Stimulated activated CD4-positive, alpha-beta T cell treated with anti-CD3 and anti-CD28 coated beads, Interleukin-2, amount 100 ng/mL, for 48 hours (primary cell): ENCODE measurements at regions not wholly inside any gene's neighbourhood (a gene's known extent, or its start where the extent isn't known, plus 50 kb on each side); places are given as distances from the start of the nearest gene placed in this dataset.

Source experiments
- DNase-seq, 2 donors: peaks; one replicate each; pipeline ENCODE4 v3.0.0-alpha.2; 2020

- DNase-seq: no peak
These were observed 273.6 kb upstream of the PWP1 start for GRCh38 chr12:107411792-107412535.

DNA sequence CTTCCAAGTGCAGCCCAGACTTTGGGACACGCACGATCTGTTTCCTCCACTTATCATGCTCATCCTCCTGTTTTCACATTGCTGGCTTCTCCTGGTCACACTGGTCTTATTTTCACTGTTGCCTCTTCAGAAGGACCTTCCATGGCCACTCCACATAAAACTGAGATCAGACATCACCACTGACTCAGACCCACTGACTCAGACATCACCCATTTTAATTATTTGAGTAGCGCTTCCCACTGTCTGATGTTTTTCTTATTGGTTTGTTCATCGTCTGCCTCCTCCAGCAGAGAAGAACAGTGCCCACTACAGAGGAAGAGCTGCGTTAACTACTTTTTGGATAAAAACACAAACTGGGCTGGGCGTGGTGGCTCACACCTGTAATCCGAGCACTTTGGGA is 270.5 kb upstream of the PWP1 start:
- DNase-seq: no peak

- no peak for DNase-seq
These were observed 269.8 kb upstream of the PWP1 start for GRCh38 chr12:107415834-107416233.

DNA sequence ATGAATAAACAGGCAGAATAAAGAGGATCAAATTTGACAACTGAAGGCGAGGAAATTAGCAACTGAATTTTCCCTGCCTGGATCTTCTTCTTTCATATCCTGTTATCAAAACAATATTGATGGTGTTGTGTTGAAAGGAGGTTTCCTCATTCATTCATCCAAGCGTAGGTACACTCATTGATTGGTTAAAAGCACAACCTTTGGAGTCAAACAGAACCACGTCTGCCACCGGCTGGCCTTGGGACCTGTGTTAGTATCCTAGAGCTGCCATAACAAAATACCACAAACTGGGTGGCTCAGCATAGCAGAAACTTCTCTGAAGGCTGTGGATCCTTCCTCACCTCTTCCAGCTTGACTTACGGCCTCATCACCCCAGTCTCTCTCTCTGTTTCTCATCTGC is 268.6 kb upstream of the PWP1 start:
- no peak for DNase-seq

DNA sequence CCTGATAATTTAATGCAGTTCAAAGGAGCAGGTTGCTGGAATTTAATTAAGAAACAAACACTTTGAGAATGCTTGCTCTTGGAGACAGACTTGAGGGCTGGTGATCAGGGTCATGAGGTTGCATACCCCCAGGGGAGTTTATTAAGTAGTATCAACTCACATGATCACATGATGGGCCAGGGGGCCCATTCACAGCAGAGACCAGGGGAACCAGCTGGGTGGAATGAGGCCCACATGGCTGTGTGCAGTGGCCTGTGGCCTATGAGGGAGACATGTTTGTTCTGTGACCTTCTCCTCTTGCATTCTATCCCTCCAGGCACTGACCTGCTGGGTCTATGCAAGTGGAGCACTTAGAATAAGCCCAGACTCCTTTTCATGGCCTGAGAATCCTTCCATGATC is 266.6 kb upstream of the PWP1 start:
- no peak for DNase-seq

- DNase-seq: no peak
These were observed 262.1 kb upstream of the PWP1 start for GRCh38 chr12:107423531-107423930.

GRCh38 chr12:107429006-107429705 is 256.4 kb upstream of the PWP1 start:
- no peak for DNase-seq

DNA sequence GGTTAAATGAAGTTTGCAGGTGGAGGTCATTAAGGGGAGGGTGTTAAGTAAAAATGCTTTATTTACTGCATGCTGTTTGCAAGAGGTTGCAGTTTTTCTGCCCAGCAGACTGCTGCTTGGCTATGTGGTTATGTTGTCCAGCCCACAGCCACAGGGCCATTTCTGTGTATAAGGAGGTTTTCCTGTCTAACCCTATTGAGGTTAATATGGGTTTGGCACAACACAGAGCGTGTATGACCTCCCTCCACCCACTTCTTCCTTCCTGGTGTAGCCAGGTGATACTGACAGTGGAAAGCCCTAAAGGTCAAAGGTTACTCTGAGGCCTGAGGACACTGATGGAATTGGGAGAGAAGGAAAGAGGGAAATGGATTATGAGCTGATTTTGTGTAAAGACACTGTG is 253.7 kb upstream of the PWP1 start:
- no peak for DNase-seq

GRCh38 chr12:107435072-107435471 is 250.5 kb upstream of the PWP1 start:
- DNase-seq: no peak

DNA sequence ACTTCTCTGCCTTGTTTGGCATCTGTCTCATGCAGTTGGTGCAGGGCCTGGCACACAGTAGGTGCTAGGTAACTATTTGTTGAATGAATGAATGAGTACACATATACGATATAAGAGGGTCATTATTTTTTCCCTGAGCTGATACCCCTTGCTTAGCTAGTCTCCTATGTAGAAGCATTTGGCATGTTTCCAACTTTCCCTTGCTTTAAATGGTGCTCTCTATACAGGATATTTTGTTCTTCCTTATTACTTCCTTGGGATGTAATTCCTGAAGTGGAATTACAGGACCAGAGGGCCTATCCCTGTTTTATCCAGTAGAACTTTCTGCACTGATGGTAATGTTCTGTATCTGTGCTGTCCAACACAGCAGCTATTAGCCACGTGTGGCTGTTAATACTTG is 250.1 kb upstream of the PWP1 start:
- no peak for DNase-seq

- DNase-seq: no peak
These were observed 249.2 kb upstream of the PWP1 start for GRCh38 chr12:107436376-107436775.

GRCh38 chr12:107436836-107437235 is 248.8 kb upstream of the PWP1 start:
- no peak for DNase-seq

DNA sequence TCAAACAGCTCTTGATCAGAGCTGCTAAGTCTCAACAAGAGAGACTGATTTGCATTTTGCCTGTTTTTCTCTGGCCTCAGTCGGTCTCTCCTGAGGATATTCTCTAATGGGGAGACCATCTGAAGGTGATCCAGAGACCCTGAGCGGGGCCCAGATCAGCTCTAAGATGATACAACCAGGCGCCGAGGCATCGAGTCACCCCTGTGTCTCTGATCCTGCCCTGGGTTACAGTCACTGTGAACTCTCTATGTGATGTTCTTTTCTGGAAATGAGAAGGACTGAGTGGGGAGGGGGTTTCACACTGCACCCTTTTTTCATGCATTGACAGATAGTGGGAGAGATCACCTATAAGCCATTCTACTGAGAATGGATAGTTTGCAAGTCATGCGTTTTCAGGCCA is 247.6 kb upstream of the PWP1 start:
- DNase-seq: no peak

DNA sequence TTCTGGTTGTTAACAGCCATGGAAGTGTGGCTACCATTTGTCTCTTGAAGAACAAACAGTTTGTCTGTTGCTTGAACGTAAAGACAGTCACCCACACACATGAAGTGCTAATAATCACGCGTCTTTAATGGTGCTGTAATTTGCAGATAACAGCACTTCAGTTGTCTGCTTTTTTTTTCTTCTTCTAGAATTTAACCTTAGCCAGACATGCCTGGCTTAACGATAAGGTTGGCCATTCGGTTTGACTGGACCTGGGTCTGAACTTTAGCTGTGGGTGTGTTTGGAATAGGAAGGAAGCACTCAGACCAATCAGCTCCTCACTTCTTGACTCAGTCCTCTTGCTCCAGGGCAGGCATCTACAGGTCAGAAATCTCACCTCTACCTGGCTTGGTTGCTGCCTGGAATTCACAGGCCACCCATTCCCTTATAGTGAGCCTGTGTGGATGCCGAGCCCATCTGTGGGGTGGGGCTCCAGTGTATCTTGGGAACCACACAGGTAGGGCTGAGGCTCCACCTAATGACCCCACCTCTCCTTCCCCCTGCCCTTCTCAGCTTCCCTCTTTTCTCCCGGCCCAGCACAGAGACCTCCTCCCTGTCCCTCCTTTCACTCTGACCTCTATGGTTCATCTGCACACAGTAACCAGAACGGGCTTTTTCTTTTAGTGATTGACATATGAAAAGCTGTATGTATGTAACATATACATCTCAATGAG is 246.4 kb upstream of the PWP1 start:
- no peak for DNase-seq

DNA sequence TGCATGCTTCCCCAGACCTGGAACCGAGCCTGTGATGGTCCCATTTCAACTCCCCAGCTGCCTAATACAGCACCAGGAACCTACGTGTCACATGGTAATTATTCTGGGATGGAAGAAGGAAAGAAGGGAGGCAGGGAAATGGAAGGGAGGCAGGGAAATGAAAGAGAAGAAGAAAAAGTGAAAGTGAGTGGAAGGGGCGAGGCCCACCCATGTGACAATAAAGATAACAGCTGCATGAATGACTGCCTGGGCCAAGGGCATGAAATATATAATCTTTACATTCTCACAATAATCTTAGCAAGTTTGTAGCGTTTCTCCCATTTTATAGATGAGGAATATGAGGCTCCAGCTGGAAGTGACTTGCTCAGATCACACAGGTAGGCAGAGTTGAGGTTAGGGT is 245.0 kb upstream of the PWP1 start:
- no peak for DNase-seq

DNA sequence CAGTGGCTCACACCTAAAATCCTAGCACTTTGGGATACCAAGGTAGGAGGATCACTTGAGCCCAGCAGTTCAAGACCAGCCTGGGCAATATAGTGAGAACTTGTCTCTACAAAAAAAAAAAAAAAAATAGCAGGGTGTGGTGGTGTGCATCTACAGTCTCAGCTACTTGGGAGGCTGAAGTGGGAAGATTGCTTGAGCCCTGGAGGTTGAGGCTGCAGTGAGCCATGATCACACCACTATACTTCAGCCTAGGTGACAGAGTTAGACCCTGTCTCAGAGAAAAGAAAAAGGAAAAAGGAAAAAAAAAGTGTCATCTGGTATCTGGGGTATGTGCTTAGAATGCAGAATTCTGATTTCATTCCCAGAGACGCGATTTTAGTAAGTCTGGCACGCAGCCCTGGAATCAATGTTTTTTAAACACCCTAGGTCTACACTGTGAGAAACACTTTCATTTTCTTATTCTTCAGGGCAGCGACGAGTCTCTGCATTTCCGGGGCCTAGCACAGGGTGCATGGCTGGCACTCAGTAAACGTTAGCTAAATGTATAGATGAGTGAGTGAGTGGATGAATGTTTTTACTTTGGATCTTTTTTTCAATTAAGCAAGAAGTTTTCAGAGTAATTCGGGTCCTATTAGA is 243.8 kb upstream of the PWP1 start:
- DNase-seq: no peak

DNA sequence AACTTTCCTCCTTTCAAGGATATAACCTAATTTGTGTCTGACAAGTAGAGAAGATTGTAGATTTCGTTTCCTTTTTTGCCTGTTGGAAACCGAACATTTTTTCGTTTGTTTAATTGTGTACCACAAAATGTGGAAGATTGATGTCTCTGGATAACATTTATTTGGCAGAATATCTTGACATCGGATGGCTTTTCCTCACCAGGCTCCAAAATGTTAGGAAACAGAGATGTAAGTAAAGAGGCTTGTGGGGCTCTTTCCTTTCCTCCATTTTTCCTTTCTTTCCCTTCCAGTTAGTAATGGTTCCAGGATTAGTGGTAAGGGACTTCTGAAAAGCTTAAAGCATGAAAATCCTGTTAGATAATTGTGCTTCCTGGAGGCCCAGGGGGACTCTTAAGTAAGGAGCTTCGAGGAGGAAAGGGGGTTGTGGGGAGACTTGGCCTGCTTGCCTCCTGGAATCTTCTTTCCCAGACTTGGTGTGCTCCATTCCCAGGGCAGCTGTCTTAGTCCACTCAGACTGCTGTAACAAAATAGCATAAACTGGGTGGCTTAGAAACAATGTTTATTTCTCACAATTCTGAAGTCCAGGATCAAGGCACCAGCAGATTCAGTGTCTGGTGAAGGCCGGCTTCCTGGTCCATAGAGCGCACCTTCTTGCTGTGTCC is 243.1 kb upstream of the PWP1 start:
- no peak for DNase-seq

- DNase-seq: no peak
These were observed 242.1 kb upstream of the PWP1 start for GRCh38 chr12:107443320-107444090.

GRCh38 chr12:107444771-107445170 is 240.8 kb upstream of the PWP1 start:
- no peak for DNase-seq

DNA sequence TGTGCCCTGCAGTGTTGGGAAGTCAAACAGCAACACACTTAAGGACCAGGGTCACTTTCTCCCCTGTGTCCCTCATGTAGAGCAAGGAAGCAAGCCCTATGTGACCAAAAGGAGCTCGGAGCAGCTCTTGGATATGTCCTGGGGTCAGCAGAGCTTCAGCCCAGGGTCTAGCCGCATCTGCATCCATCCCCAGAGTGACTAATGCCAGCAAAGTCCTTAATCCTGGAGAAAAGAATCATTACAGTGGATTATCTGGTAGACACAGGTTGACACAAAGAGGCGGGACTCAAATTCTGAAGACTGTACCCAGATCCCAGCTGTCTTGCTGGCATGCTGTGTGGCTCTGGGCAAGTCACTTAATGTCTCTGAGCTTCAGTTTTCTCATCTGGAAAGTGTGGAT is 239.1 kb upstream of the PWP1 start:
- DNase-seq: no peak

DNA sequence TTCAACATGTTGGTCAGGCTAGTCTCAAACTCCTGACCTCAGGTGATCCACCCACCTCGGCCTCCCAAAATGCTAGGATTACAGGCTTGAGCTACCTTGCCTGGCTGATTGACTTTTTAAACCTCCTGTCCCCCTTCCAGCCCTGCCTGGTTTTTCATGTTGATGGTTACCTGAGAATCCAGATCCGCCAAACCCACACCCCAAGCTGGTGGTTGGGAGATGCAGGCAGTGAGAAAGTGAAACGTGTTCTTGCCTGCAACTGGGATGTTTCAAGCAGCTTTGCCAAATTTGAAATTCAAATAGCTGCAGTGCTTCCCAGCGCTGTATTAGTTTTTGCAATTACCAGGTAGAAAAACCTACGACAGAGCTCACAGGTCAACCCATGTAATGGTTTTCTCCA is 238.3 kb upstream of the PWP1 start:
- no peak for DNase-seq

- DNase-seq: no peak
These were observed 237.4 kb upstream of the PWP1 start for GRCh38 chr12:107448198-107448597.
